MM.1S (cell line): ENCODE measurements at regions not wholly inside any gene's neighbourhood (a gene's known extent, or its start where the extent isn't known, plus 50 kb on each side); places are given as distances from the start of the nearest gene placed in this dataset.

Source experiments
- EZH2 ChIP-seq: fragments of 300-600 bp; sonication (generic); optimal IDR thresholded peaks from 2 replicates; pipeline ENCODE3; 2017; ENCODE audit warnings: low read depth, mild to moderate bottlenecking, antibody characterized with exemption, low read length, mixed read lengths
- EZH2phosphoT487 ChIP-seq: fragments of 300-600 bp; sonication (generic); IDR thresholded peaks from 2 replicates; pipeline ENCODE4 v1.6.1; 2018; ENCODE audit warnings: antibody characterized with exemption, low read length
- TF ChIP-seq, protein P1 (sequence below): fragments of 300-600 bp; sonication (generic); IDR thresholded peaks from 2 replicates; pipeline ENCODE4 v1.5.1; 2016; ENCODE audit warnings: antibody characterized with exemption, low read length, mixed read lengths

DNA sequence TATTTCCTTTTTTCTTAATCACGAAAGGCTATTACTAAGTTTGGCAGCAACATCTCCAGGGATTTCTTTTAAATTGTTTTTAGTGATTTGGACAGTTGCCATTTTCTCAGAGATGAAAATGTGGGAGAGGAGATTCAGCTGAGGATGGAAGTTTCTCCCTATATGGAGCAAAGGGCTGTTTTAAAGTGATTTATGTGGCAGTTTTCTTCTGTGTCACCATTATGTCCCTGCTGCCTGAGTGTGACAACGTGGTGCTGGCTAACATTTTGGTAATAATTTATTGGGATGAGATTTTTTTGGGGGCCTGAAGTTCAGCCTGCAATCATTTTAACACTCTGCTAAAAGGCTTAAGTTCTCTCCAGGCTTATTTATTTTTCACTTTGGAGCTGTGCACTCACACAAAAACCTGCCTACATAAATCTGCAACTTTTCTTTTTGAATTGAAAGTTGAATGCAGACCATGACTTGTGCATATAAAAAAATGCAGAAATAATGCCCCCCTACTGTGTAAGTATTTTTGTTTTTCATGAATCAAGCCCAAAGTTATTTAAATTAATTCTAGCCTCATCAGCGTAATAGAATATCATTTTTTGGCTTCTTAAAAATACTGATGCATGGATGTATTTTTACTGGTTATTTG is 210.9 kb downstream of the ZIC1 start:
- TF ChIP-seq, protein P1, sequence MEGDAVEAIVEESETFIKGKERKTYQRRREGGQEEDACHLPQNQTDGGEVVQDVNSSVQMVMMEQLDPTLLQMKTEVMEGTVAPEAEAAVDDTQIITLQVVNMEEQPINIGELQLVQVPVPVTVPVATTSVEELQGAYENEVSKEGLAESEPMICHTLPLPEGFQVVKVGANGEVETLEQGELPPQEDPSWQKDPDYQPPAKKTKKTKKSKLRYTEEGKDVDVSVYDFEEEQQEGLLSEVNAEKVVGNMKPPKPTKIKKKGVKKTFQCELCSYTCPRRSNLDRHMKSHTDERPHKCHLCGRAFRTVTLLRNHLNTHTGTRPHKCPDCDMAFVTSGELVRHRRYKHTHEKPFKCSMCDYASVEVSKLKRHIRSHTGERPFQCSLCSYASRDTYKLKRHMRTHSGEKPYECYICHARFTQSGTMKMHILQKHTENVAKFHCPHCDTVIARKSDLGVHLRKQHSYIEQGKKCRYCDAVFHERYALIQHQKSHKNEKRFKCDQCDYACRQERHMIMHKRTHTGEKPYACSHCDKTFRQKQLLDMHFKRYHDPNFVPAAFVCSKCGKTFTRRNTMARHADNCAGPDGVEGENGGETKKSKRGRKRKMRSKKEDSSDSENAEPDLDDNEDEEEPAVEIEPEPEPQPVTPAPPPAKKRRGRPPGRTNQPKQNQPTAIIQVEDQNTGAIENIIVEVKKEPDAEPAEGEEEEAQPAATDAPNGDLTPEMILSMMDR, result no peak
- TF ChIP-seq EZH2phosphoT487 (no peak), EZH2 (no peak)
